HL-60/S4 treated with phorbol 12-myristate 13-acetate at 8.2 ng/mL for 4 days and 3 days (cell line): ENCODE measurements at regions not wholly inside any gene's neighbourhood (a gene's known extent, or its start where the extent isn't known, plus 50 kb on each side); places are given as distances from the start of the nearest gene placed in this dataset.

ENCODE experiments used
- in situ Hi-C: fragments of 300-500 bp; cut with MboI; formaldehyde crosslinking; loops from 2 replicates; pipeline ENCODE4 v1.15.0; 2022; ENCODE audit warnings: low sequenced_read_pairs

DNA sequence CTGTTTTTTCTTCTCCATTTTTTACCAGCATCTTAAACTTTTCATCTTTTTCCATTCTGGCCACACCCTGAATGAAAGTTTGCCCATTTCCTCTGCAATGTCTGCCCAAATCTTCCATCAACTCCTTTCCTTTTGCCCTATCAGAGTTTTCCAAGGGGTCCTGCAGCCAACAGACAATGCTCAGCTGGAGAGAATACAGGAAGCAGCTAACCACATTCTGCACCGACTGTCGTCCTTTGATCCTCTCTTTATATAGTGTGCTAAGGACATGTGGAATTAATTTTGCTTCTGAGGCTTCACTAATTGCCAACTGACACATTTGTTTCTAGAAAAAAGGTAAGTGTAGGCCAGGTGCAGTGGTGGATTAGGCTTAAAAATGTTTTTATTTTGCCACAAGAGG, 50.5 kb upstream of the DLX2 start:
- in situ Hi-C loops: loop anchor here (25.0 kb wide), 1 partner anchor 559 kb away; no protein-coding TSS in a partner anchor

DNA sequence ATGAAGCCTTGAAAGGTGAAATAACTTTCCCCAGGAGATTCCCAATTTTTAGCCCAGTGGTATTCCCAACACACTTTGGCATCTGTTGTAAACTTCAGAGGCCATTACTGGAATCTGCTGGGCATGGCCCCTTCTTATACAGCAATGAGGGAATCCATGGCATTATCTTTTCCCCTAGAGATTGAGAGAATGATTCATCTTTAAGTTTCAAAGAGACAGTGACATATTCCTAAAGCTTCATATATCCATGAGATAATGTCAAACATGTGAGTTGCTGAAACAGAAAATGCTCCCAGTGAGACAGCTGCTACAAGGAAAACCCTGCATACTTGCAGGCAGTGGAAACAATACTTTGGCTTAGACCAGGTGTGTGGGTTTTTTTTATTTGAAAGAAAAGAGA, 51.1 kb upstream of the DLX2 start:
- in situ Hi-C loops: loop anchor here (25.0 kb wide), 1 partner anchor 559 kb away; no protein-coding TSS in a partner anchor

DNA sequence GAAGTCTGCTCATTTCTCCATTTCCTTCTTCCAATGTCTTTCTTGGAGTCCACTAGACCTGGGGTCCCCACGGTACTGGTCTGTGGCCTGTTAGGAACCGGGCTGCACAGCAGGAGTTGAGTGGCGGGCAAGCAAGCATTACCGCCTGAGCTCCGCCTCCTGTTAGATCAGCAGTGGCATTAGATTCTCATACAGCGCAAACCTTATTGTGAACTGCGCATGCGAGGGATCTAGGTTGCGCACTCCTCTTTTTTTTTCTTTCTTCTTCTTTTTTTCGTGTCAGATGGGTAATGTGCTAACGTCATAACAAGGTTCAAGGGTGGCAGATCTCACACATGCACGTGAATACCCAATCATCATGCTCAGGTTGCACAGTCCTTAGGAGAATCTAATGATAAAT, 53.1 kb upstream of the DLX2 start:
- in situ Hi-C loops: loop anchor here (25.0 kb wide), 1 partner anchor 557 kb away; no protein-coding TSS in a partner anchor

DNA sequence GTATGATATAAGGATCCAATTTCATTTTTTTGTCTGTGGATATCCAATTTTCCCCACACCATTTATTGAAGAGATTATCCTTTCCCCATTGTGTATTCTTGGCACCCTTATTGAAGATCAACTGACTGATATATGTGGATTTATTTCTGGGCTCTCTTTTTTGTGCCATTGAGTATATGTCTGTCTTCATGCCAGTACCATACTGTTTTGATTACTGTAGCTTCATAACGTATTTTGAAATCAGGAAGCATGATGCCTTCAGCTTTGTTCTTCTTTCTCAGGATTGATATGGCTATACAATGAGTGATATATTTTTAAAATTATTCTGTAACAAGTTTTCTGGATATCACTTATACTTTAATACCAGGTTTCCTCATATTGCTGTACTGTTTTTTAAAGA, 58.1 kb upstream of the DLX2 start:
- in situ Hi-C loops: loop anchor here (25.0 kb wide), 1 partner anchor 551 kb away; no protein-coding TSS in a partner anchor

DNA sequence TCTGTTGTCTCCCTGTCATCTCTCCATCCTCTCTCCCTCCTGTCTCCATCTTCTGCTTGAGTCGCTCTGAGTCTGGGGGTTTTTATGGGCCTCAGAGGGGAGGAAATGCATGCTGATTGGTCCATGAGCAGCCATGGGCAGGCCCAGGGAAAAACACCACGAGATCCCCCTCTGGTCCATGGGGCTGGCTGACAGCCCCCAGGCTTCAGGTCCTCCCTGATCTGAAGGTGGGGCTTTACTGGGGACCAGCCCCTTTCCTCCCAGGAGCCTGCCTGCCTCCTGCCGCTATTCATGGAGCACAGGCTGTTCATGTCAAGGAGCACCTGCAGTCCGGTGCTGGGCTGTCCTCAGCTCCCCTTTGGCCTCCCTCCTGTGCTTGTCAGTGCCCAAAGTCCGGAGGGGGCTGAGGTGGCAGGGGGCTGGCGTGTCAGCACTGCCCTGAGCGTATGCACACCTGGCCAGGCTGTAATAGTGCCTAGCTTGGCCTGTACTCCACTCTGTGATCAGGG, 59.6 kb upstream of the DLX2 start:
- in situ Hi-C loops: loop anchor here (25.0 kb wide), 1 partner anchor 550 kb away; no protein-coding TSS in a partner anchor

DNA sequence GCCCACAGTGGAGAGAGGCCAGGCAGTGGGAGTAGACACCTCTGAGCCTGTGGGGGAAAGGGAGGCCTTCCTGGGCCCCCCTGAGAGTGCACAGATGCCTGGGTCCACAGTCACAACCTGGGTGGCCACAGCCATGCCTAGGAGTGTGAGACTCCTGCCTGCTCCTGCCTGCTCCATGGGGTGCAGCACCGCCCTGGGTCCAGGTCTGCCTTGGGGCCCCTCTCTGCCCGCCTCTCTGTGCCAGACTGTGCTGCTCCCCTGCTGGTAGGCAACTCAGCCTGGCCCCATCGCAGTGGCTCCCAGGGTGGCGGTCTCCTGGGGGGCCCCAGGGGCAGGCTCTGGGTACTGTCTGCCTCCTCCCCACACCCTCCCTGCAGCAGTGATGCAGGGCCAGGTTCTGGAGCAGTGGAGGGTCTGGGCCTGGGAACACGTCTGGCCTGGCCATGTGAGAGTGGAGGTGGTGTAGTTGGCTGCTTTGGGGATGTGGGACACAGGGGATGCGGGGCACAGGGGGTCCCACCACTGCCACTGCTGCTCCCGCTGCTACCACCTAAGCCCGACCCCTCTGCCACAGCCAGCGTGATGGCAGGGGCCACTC, 60.1 kb upstream of the DLX2 start:
- in situ Hi-C loops: loop anchor here (25.0 kb wide), 1 partner anchor 549 kb away; no protein-coding TSS in a partner anchor

DNA sequence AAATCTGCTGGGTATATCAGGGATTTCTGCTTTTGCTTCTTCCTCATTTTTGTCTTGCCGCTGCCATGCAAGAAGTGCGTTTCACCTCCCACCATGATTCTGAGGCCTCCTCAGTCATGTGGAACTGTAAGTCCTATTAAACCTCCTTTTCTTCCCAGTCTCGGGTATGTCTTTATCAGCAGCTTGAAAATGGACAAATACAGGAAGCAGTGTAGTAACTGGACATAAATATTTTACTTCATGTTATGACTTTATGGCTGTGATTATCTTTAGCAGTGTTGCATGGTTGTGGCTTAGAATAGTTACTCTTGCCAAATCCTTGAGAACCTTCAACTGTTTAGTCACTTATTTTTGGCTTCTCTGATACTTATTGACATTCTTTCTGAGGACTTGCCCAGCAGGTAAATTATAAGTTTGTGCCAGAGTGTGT, 66.2 kb upstream of the DLX2 start:
- in situ Hi-C loops: loop anchor here (25.0 kb wide), 1 partner anchor 543 kb away; no protein-coding TSS in a partner anchor

DNA sequence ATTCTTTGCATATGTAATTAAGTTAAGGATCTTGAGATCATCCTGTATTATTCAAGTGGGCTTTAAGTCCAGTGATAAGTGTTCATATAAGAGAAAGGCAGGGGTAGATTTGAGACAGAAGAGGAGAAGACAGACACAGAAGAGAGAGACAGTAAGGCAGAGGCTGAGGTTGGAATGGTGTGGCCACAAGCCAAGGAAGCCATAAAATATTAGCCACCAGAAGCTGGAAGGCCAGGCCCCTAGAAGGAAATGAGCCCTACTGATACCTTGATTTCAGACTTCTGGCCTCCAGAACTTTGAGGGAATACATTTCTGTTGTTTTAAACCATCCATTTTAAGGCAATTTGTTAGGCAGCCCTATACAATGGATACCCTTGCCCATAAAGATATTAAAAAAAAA, 66.9 kb upstream of the DLX2 start:
- in situ Hi-C loops: loop anchor here (25.0 kb wide), 1 partner anchor 543 kb away; no protein-coding TSS in a partner anchor

DNA sequence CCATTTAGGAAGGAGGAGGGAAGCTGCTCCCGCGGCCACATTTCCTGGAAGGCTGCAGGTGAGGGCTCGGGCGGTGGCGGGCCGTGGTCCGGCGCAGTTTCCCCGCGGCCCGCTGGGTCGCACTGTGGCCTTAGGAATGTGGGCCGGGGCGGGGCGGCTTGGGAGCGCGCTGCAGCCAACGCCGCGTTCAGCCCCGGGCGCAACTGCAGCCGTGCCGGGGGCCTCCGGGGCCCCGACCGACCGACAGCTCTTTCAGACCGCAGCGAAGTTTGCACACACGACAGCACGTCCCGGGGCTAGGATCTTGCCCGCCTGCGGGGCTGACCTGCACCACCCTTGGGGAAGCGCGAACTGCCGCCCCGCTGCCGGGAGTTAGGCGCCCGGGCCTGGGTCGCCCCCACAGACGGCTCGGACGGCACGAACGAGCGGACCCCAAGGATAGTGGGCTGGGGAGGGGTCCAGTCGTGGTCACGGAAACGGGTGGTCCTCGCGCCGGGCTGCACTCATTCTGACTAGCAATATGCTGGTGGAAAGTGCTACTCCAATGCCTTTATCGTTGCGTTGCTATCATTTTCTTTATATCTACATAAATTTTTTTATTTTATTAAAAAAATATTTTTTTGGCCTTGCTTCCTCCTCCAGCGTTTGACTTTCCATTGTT, 69.9 kb upstream of the DLX2 start:
- in situ Hi-C loops: loop anchor here (25.0 kb wide), 1 partner anchor 540 kb away; no protein-coding TSS in a partner anchor

DNA sequence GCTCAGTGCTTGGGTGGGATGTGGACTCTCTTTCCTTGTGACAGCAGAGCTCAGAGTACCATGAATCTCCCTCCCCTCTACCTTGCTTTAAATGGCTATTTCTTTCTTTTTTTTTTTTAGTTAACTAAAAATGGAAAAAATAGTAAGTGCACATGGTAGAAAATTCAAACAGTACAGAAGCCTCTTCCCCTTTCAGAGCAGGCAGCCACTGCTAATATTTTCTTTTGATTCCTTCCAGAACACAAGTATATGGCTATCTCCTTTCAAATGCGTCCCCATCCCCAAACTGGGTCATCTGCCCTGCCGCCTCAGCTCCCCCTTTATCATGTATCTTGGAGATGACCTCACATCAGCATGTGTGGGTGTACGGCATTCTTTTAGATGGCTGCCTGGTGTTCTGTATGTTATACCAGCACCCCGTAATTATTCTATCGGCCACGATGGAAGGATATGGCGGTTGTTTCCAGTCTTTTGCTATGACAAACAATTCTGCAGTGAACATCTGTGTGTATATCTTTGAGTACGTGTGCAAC, 70.5 kb upstream of the DLX2 start:
- in situ Hi-C loops: loop anchor here (25.0 kb wide), 1 partner anchor 539 kb away; no protein-coding TSS in a partner anchor

DNA sequence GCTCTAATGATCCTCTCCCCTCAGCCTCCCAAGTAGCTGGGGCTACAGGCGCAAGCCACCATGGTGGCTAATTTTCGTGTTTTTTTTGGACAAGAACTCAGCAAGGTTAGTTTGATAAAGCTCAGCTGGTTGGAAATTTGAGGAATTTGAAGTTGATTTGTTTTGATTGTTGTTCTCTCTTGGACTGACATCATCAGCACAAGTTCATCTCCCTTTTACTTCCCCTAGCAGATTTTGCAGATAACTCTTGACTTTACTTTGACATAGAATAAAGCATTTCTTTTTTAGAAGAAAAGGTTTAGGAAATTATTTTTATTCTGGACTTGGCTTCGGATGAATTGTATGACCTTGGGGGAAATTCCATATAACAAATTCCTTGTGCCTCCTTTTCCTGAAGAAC, 74.9 kb upstream of the DLX2 start:
- in situ Hi-C loops: loop anchor here (5.0 kb wide), 1 partner anchor 285 kb away; no protein-coding TSS in a partner anchor

DNA sequence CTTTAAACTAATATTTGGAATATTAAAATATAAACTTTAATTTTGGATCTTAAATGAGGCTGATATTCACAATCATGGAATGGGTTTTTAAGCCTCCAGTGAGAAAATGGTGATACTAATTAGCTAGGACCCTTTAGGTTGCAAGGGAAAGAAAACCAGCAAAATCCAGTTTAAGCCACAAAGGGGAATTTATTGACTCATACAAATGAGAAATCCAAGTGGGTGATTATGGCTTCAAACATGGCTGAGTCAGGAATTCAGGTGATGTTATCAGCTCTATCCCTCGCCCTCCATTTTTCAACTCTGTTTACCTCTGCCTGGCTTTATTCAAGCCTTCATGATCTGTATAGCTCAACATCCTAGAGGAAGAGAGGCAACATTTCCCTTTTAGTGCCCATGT, 75.3 kb upstream of the DLX2 start:
- in situ Hi-C loops: loop anchor here (5.0 kb wide), 1 partner anchor 284 kb away; no protein-coding TSS in a partner anchor

DNA sequence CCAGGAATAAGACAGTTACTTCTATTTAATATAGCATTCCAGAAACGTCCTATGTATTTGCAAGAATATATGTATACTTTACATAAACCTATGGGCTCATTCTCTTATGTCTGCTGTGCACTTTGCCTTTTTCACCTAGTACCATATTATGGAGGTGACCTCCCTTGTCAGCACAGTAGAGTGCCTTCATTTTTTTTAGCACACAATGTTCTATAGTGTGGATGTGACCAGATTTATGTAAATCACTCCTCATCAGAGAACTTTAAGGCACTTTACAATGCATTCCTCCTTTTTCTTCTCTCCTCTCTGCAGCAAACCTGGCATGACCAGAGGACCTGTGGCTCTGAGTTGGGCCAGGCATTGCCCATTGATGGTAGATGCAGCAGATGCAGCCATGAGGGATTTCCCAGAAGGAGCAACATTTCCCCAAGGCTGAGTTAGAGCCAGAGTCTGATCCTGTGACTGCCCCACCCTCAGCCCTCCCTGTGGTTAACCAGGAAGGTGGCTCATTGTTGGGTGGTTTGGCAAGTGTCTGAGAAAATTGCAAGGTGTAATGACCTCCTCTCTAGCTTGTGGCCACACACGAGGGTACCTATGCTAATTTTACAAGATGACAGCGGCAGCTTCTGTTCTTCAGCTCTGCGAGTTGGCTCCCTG, 76.5 kb upstream of the DLX2 start:
- in situ Hi-C loops: loop anchor here (5.0 kb wide), 1 partner anchor 283 kb away; no protein-coding TSS in a partner anchor

DNA sequence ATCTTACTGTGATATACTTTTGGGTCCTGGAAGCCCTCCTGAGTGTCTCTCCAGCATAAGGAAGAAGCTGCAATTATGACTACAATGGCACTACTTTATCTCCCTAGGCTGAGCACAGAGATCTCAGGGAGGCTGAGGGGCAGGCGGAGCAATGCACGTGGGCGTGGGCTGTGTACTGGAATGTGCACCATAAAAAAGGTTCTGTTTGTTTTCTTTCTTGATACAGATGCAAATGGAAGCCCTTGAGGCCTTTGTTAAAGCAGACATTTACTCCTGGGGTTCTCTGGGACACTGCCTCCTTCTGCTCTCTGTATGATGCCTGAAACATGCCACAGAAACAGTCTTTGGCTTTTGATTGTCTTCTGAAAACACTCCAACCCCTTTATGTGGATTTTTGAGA, 79.1 kb upstream of the DLX2 start:
- in situ Hi-C loops: no loop called here

DNA sequence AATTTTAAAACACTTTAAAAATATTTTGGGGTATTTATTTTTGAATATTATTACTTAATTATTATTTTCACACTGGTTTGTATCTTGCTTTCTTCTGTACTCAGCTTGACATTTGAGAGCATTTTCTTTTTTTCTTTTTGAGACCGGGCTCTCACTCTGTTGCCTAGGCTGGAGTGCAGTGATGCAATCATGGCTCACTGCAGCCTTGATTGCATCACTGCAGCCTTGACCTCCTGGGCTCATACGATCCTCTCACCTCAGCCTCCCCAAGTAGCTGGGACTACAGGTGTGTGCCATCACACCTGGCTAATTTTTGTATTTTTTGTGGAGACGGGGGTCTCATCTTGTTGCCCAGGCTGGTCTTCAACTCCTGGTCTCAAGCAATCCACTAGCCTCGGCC, 79.9 kb upstream of the DLX2 start:
- in situ Hi-C loops: no loop called here

DNA sequence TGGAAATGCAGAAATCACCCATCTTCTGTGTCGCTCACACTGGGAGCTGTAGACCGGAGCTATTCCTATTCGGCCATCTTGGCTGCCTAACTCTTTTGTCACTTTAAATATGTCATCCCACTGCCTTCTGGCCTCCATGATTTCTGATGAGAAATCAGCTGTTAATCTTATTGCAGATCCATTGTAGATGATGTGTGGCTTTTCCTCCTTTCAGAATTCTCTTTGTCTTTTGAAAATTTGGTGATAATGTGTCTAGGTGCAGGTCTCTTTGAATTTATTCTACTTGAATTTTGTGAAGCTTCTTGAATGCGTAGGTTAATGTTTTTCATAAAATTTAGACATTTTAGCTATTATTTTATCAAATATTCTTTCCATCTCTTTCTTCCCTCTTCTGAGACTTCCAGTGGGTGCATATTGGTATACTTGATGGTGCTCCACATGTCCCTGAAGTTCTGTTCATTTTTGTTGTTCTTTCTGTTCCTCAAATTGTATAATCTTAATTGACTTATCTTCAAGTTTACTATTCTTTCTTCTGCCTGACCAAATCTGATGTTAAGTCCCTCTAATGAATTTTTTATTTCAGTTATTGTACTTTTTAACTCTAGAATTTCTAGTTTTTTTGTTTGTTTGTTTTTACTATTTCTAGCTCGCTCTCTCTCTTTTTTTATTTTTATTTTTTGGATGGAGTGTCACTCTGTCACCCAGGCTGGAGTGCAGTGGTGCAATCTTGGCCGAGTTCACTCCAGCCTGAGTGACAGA, 90.8 kb upstream of the DLX2 start:
- in situ Hi-C loops: no loop called here

DNA sequence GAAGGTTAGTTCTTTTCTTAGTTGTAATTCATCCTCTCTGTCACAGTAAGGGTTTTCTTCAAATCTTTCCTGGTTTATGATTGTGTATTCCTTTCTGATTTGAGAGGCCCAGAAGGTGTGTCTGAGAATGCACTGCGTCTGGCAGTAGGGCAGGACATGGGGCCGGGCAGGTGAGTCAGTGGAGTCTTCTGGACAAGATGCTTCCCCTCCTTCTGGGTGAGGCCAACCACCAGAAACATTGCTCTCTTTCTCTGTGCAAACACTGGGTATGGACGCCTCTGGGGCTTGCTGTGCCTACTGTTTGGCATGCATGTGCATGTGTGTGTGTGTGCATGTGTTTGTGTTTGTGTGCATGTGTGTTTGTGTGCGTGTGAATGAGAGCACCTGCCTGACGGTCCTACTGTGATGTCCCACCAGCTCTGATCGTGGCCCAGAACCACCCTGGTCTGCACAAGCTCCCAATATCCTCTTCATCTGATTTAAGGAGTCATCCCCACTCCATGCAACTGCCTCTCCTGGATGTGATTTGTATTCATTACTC, 93.2 kb upstream of the DLX2 start:
- in situ Hi-C loops: no loop called here

DNA sequence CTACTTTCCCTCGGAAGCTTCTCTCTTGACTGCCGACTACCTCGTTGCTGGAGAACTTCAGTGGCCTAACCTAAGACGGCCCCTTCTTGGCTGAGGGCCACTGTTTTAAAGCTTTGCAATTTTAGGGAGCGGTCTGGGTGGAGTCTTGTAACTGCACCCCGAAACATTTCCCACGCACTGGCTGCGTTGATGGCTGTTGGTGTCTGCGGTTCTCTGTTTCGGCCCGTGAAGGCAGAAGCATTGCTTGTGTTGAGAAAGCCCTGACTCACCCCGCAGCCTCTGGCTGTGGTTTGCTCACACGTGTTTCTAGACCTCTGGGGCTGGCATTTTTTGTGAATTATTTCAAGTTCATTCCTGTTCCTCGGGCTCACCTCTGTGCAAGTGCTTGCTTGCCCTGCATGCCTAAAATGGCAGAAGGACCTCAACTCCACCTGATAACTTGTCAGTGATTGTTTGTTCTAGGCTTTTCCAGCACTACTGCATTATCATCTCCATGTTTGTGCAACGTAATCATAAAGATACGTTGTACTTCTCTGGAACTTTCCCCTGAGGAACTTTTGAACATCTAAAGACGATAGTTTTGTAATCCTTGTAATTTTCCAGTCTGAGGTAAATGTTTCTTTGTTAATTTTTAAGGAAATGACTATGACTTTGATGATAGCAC, 94.2 kb upstream of the DLX2 start:
- in situ Hi-C loops: no loop called here

DNA sequence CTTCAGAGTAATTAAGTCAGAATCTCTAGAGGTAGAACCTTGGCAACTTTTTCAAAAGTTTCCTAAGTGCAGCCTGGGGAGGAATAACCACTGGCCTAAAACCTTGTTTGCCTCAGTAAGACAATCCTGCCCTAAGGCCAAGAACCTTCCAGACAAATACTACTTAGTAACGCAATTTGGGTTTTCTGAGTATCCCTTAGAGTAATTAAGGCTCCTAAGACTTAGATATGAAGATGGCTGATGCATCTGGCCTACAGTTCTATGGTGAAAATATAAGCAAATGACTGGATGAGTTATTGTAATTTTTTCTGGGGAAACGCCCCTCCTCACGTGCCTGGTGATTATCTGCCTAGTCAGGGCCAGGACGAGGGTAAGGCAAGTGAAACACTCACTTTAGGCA, 95.7 kb upstream of the DLX2 start:
- in situ Hi-C loops: no loop called here
